Testis (tissue), 2 donors: ENCODE measurements at regions not wholly inside any gene's neighbourhood (a gene's known extent, or its start where the extent isn't known, plus 50 kb on each side); places are given as distances from the start of the nearest gene placed in this dataset.

Experiments used
- DNase-seq: peaks from one replicate; pipeline ENCODE4 v3.0.0-alpha.2; 2019
- H3K27ac ChIP-seq, 2 donors: fragments of 200-600 bp; sonication (generic); one replicate each; pipeline ENCODE4 v1.5.1; 2019
- H3K27me3 ChIP-seq: fragments of 200-600 bp; sonication (generic); one replicate; pipeline ENCODE4 v1.5.1; 2019
- H3K36me3 ChIP-seq: fragments of 200-600 bp; sonication (generic); one replicate; pipeline ENCODE4 v1.5.1; 2017; ENCODE audit warnings: low read depth; ENCODE audit errors: missing control alignments
- H3K4me1 ChIP-seq: fragments of 200-600 bp; sonication (generic); one replicate; pipeline ENCODE4 v1.5.1; 2019
- H3K4me3 ChIP-seq, 2 donors: fragments of 200-600 bp; sonication (generic); one replicate each; pipeline ENCODE4 v1.5.1; 2017 to 2019
- H3K9me3 ChIP-seq: fragments of 200-600 bp; sonication (generic); one replicate; pipeline ENCODE4 v1.5.1; 2017
- CTCF ChIP-seq, 3 experiments: fragments of 450-650 bp in 2 of 3; fragments of 200-600 bp in 1 of 3; sonication (generic) in 1 of 3; IDR thresholded peaks; one replicate each; pipeline ENCODE4 v1.5.1; 2016 to 2019; ENCODE audit warnings: antibody characterized with exemption in 3 of 3, mild to moderate bottlenecking in 2 of 3, moderate library complexity in 1 of 3
- POLR2A ChIP-seq: fragments of 450-650 bp; IDR thresholded peaks from one replicate; pipeline ENCODE4 v1.6.1; 2017; ENCODE audit warnings: antibody characterized with exemption, mild to moderate bottlenecking, moderate library complexity
- whole genome bisulfite sequencing, 2 donors: methylation state at CpG; one replicate each; pipeline ENCODE4 v1.1.5; 2018; 5-methylcytosine and 5-hydroxymethylcytosine counted together
- intact Hi-C: fragments of 100-400 bp; cut with DNase I; formaldehyde crosslinking; loops from one replicate; pipeline ENCODE4 v1.15.1; 2023; ENCODE audit warnings: low total_unique reads

DNA sequence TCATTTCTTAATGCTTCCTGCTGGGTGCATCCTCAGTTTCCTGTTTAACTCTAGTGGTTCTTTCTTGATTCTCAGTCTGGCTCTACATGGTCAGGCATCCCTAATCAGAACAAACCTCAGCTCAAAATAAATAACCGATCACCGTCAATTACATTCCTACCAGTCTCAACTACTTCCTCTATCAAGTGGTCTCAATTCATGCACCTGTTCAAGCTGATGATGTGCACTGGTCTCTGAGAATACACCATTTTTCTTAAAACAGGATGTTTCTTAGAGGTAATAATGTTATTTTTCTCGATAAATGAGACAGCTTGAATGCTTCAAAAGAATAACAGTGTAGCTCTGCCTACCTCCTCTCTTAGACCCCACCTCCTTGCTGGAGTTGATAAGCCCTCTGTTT is 420.9 kb downstream of the SOCS6 start:
- intact Hi-C loops: no loop called here

DNA sequence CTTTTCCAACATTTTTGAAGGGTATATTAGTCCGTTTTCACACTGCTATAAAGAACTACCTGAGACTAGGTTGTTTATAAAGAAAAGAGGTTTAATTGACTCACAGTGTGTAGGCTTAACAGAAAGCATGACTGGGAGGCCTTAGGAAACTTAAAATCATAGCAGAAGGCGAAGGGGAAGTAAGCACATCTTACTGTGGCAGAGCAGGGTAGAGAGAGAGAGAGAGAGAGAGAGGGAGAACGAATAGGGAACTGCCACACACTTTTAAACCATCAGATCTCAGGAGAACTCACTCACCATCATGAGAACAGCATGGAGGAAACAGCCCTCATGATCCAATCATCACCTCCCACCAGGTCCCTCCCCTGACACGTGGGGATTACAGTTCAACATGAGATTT is 420.3 kb downstream of the SOCS6 start:
- H3K4me1 ChIP-seq: no peaks in the 10 kb centered on the region
- no peaks in the 10 kb centered on the region for H3K9me3 ChIP-seq
- TF ChIP-seq POLR2A (no peak), CTCF (IDR thresholded peaks at IDR 0.05) (no peak)
- intact Hi-C loops: no loop called here
- no peak overlapping the region for H3K27ac ChIP-seq
- no peak overlapping the region for H3K4me3 ChIP-seq
- no peak for DNase-seq
- WGBS, 2 donors: 53 to 71% methylated on average over 4 of the region's 4 CpGs
- H3K27me3 ChIP-seq: no peaks in the 10 kb centered on the region
- no peaks in the 10 kb centered on the region for H3K36me3 ChIP-seq

More for the DNA sequence above, 420.9 kb downstream of the SOCS6 start:
- H3K4me1 ChIP-seq: no peaks in the 10 kb centered on the region
- no peak overlapping the region for H3K27ac ChIP-seq
- H3K4me3 ChIP-seq: no peak overlapping the region
- no peak for TF ChIP-seq POLR2A
- no peak for TF ChIP-seq CTCF (IDR thresholded peaks at IDR 0.05)
- no peak for DNase-seq
- H3K36me3 ChIP-seq: no peaks in the 10 kb centered on the region
- no peaks in the 10 kb centered on the region for H3K9me3 ChIP-seq
- 80 to 89% methylated on average over 3 of the region's 3 CpGs for WGBS, 2 donors
- no peaks in the 10 kb centered on the region for H3K27me3 ChIP-seq

GRCh38 chr18:70705831-70706416 is 417.1 kb downstream of the SOCS6 start:
- intact Hi-C loops: no loop called here
- Histone ChIP-seq H3K4me3 (no peak overlapping the region), H3K36me3 (no peaks in the 10 kb centered on the region), H3K9me3 (no peaks in the 10 kb centered on the region), H3K27me3 (no peaks in the 10 kb centered on the region), H3K4me1 (no peaks in the 10 kb centered on the region), H3K27ac (no peak overlapping the region)
- 72 to 82% methylated on average over 3 of the region's 3 CpGs for WGBS, 2 donors
- DNase-seq: no peak
- TF ChIP-seq POLR2A: no peak
- no peak for TF ChIP-seq CTCF (IDR thresholded peaks at IDR 0.05)

DNA sequence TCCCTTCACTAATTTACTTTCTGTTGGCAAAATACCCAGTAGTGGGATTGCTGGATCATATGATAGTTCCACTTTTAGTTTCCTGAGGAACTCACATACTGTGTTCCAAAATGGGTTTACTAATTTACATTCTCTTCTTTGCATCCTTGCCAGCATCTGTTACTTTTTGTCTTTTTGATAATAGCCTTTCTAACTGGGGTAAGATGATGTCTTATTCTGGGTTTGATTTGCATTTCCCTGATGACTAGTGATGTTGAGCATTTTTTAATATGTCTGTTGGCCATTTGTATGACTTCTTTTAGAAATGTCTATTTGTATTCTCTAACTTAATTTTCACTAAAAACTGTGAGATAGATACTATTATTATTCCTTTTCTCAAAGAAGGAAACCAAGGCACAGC is 411.7 kb downstream of the SOCS6 start:
- Histone ChIP-seq H3K27ac (no peak overlapping the region), H3K9me3 (no peaks in the 10 kb centered on the region), H3K27me3 (no peaks in the 10 kb centered on the region), H3K4me1 (no peaks in the 10 kb centered on the region), H3K36me3 (no peaks in the 10 kb centered on the region), H3K4me3 (no peak overlapping the region)
- TF ChIP-seq CTCF (IDR thresholded peaks at IDR 0.05) (no peak), POLR2A (no peak)
- no peak for DNase-seq
- intact Hi-C loops: no loop called here

GRCh38 chr18:70698574-70698973 is 409.7 kb downstream of the SOCS6 start:
- no peak for DNase-seq
- 33 to 67% methylated on average over 3 of the region's 3 CpGs for WGBS, 2 donors
- no peak overlapping the region for H3K4me3 ChIP-seq
- H3K4me1 ChIP-seq: no peaks in the 10 kb centered on the region
- intact Hi-C loops: no loop called here
- H3K27me3 ChIP-seq: no peaks in the 10 kb centered on the region
- TF ChIP-seq POLR2A (no peak), CTCF (IDR thresholded peaks at IDR 0.05) (no peak)
- H3K36me3 ChIP-seq: no peaks in the 10 kb centered on the region
- H3K27ac ChIP-seq: no peak overlapping the region
- no peaks in the 10 kb centered on the region for H3K9me3 ChIP-seq
